Vagina (tissue), 2 donors: ENCODE measurements at regions not wholly inside any gene's neighbourhood (a gene's known extent, or its start where the extent isn't known, plus 50 kb on each side); places are given as distances from the start of the nearest gene placed in this dataset.
A peak's percentile ranks its signal among the peaks of the same experiment; 100 is the strongest.

Experiments
- DNase-seq, 2 donors: peaks; one replicate each; pipeline ENCODE4 v3.0.0-alpha.2; 2017; ENCODE audit errors: extremely low spot score in 2 of 2
- H3K27ac ChIP-seq: fragments of 200-600 bp; sonication (generic); one replicate; pipeline ENCODE4 v1.5.1; 2019
- H3K27me3 ChIP-seq: fragments of 200-600 bp; sonication (generic); one replicate; pipeline ENCODE4 v1.5.1; 2019
- H3K36me3 ChIP-seq, 2 donors: fragments of 200-600 bp; sonication (generic); one replicate each; pipeline ENCODE4 v1.5.1; 2017 to 2019
- H3K4me1 ChIP-seq: fragments of 200-600 bp; sonication (generic); one replicate; pipeline ENCODE4 v1.5.1; 2019
- H3K4me3 ChIP-seq, 2 donors: fragments of 200-600 bp; sonication (generic); 1 replicate in 1 of 2; 2 replicates in 1 of 2; pipeline ENCODE4 v1.5.1; 2016 to 2019
- H3K9me3 ChIP-seq: fragments of 200-600 bp; sonication (generic); one replicate; pipeline ENCODE4 v1.5.1; 2019
- CTCF ChIP-seq, 3 experiments: fragments of 450-650 bp in 2 of 3; fragments of 200-600 bp in 1 of 3; sonication (generic) in 1 of 3; IDR thresholded peaks; one replicate each; pipeline ENCODE4 v1.5.1; 2017 to 2019; ENCODE audit warnings: antibody characterized with exemption in 3 of 3, mild to moderate bottlenecking in 2 of 3, moderate library complexity in 2 of 3
- POLR2A ChIP-seq, 2 donors: fragments of 450-650 bp; IDR thresholded peaks; one replicate each; pipeline ENCODE4 v1.6.1; 2017; ENCODE audit warnings: antibody characterized with exemption in 2 of 2, mild to moderate bottlenecking in 2 of 2, moderate library complexity in 2 of 2
- POLR2AphosphoS5 ChIP-seq, 2 donors: sonication (generic); formaldehyde crosslinking; IDR thresholded peaks; one replicate each; pipeline ENCODE4 v1.9.0; 2017; ENCODE audit warnings: antibody characterized with exemption in 2 of 2, mild to moderate bottlenecking in 2 of 2, low read depth in 1 of 2; ENCODE audit not compliant: insufficient read depth in 1 of 2
- intact Hi-C: fragments of 100-400 bp; cut with DNase I; formaldehyde crosslinking; loops from one replicate; pipeline ENCODE4 v1.15.1; 2023

- no peak for DNase-seq
- no peaks in the 10 kb centered on the region for H3K36me3 ChIP-seq
- TF ChIP-seq CTCF (IDR thresholded peaks at IDR 0.05) (no peak), POLR2A (IDR thresholded peaks at IDR 0.05) (no peak), POLR2AphosphoS5 (IDR thresholded peaks at IDR 0.05; ENCODE audit: insufficient read depth in 1 of 2, low read depth in 1 of 2) (no peak)
- peaks cover 8% of the 10 kb centered on the region for H3K4me1 ChIP-seq
- H3K27ac ChIP-seq: no peak overlapping the region
- intact Hi-C loops: no loop called here
- no peaks in the 10 kb centered on the region for H3K9me3 ChIP-seq
- no peaks in the 10 kb centered on the region for H3K27me3 ChIP-seq
- H3K4me3 ChIP-seq: no peak overlapping the region
Observed at GRCh38 chr6:119470893-119471542, 121.5 kb upstream of the MAN1A1 start.

- TF ChIP-seq CTCF (IDR thresholded peaks at IDR 0.05) (no peak), POLR2AphosphoS5 (IDR thresholded peaks at IDR 0.05; ENCODE audit: insufficient read depth in 1 of 2, low read depth in 1 of 2) (no peak), POLR2A (IDR thresholded peaks at IDR 0.05) (no peak)
- Histone ChIP-seq H3K9me3 (no peaks in the 10 kb centered on the region), H3K4me1 (peaks cover 8% of the 10 kb centered on the region), H3K4me3 (no peak overlapping the region), H3K36me3 (no peaks in the 10 kb centered on the region), H3K27ac (peak overlapping the region; percentile 17), H3K27me3 (no peaks in the 10 kb centered on the region)
- DNase-seq: no peak
- intact Hi-C loops: no loop called here
Observed at GRCh38 chr6:119467488-119468081, 118.0 kb upstream of the MAN1A1 start.

- no peaks in the 10 kb centered on the region for H3K9me3 ChIP-seq
- intact Hi-C loops: no loop called here
- no peak for TF ChIP-seq CTCF (IDR thresholded peaks at IDR 0.05)
- TF ChIP-seq POLR2A (IDR thresholded peaks at IDR 0.05): no peak
- no peak for TF ChIP-seq POLR2AphosphoS5 (IDR thresholded peaks at IDR 0.05; ENCODE audit: insufficient read depth in 1 of 2, low read depth in 1 of 2)
- no peaks in the 10 kb centered on the region for H3K36me3 ChIP-seq
- no peak overlapping the region for H3K4me3 ChIP-seq
- H3K27ac ChIP-seq: no peak overlapping the region
- peaks cover 8% of the 10 kb centered on the region for H3K4me1 ChIP-seq
- DNase-seq: no peak
- no peaks in the 10 kb centered on the region for H3K27me3 ChIP-seq
Observed at GRCh38 chr6:119466226-119466625, 116.7 kb upstream of the MAN1A1 start.

- no peak overlapping the region for H3K27ac ChIP-seq
- intact Hi-C loops: no loop called here
- no peak for TF ChIP-seq POLR2AphosphoS5 (IDR thresholded peaks at IDR 0.05; ENCODE audit: insufficient read depth in 1 of 2, low read depth in 1 of 2)
- no peak for TF ChIP-seq CTCF (IDR thresholded peaks at IDR 0.05)
- no peak for TF ChIP-seq POLR2A (IDR thresholded peaks at IDR 0.05)
- DNase-seq: no peak
- H3K27me3 ChIP-seq: no peaks in the 10 kb centered on the region
- no peaks in the 10 kb centered on the region for H3K9me3 ChIP-seq
- no peaks in the 10 kb centered on the region for H3K36me3 ChIP-seq
- no peak overlapping the region for H3K4me3 ChIP-seq
- peaks cover 8% of the 10 kb centered on the region for H3K4me1 ChIP-seq
Observed at GRCh38 chr6:119463081-119463626, 113.6 kb upstream of the MAN1A1 start.

- Histone ChIP-seq H3K27me3 (no peaks in the 10 kb centered on the region), H3K4me3 (no peak overlapping the region), H3K27ac (no peak overlapping the region), H3K9me3 (no peaks in the 10 kb centered on the region), H3K4me1 (no peaks in the 10 kb centered on the region), H3K36me3 (no peaks in the 10 kb centered on the region)
- TF ChIP-seq CTCF (IDR thresholded peaks at IDR 0.05) (no peak), POLR2AphosphoS5 (IDR thresholded peaks at IDR 0.05; ENCODE audit: insufficient read depth in 1 of 2, low read depth in 1 of 2) (no peak), POLR2A (IDR thresholded peaks at IDR 0.05) (no peak)
- no peak for DNase-seq
- intact Hi-C loops: no loop called here
Observed at GRCh38 chr6:119461187-119461586, 111.6 kb upstream of the MAN1A1 start.
